ENCODE measurements at regions not wholly inside any gene's neighbourhood (a gene's known extent, or its start where the extent isn't known, plus 50 kb on each side); places are given as distances from the start of the nearest gene placed in this dataset.

DNA sequence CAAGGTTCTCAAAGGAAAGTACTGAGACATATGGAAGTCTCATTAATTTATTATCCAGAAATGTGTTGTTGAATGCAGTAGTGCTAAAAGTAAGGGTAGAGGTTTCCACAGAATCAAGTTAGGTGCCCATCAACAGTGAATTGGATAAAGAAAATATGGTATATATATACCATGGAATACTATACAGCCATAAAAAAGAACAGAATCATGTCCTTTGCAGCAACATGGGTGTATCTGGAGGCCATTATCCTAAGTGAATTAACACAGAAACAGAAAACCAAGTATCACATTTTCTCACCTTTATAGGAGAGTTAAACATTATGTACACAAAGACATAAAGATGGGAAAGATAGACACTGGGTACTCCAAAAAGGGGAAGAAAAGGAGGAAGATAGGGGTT, 149.9 kb upstream of the RASSF8 start:
- H3K4me3 Mint-ChIP-seq = no peak overlapping the region
- no peak for DNase-seq
- no peaks in the 10 kb centered on the region for H3K27me3 Mint-ChIP-seq (ENCODE audit: low read depth)
- Histone ChIP-seq H3K23ac (ENCODE audit: insufficient read length, low read depth, low read length) (no peak overlapping the region), H3K4me1 (ENCODE audit: insufficient read depth, low read length) (peaks cover 3% of the 10 kb centered on the region; the same call in 1 of the 2 replicates), H3K56ac (ENCODE audit: insufficient read length, low read depth, low read length) (no peak overlapping the region), H2AFZ (ENCODE audit: low read length) (no peak overlapping the region), H2BK120ac (ENCODE audit: low read depth, low read length, poor library complexity, severe bottlenecking) (no peak overlapping the region), H3K27me3 (ENCODE audit: insufficient read depth, low read length) (no peaks in the 10 kb centered on the region), H4K20me1 (ENCODE audit: control insufficient read depth, insufficient read depth, insufficient read length) (no peaks in the 10 kb centered on the region), H4K5ac (ENCODE audit: insufficient read length, low read depth, low read length) (no peak overlapping the region), H4K8ac (replicated peaks; ENCODE audit: insufficient read length, low read depth, low read length) (no peak overlapping the region), H3K14ac (ENCODE audit: insufficient read depth, low read length) (no peak overlapping the region), H4K91ac (ENCODE audit: insufficient read length, low read depth, low read length) (no peak overlapping the region), H3K4me2 (ENCODE audit: insufficient read depth, insufficient read length, low read length) (no peak overlapping the region), H3K23me2 (ENCODE audit: insufficient read length, low read depth, low read length, poor library complexity, severe bottlenecking) (no peaks in the 10 kb centered on the region), H3K27ac (ENCODE audit: insufficient read length, low read depth, low read length) (no peak overlapping the region), H3K9me3 (ENCODE audit: control insufficient read depth, low read depth, low read length) (no peaks in the 10 kb centered on the region), H2BK12ac (ENCODE audit: insufficient read length, low read depth, low read length) (no peak overlapping the region), H3T11ph (ENCODE audit: low read length) (no peak overlapping the region), H2BK5ac (ENCODE audit: insufficient read length, low read length) (no peak overlapping the region), H2BK20ac (ENCODE audit: low read depth, low read length, poor library complexity, severe bottlenecking) (no peak overlapping the region), H3K4ac (ENCODE audit: low read depth, low read length) (no peak overlapping the region), H2AK5ac (ENCODE audit: insufficient read length, low read length) (no peak overlapping the region), H3K79me2 (ENCODE audit: insufficient read depth, low read length) (no peaks in the 10 kb centered on the region), H3K9ac (ENCODE audit: extremely low read depth, insufficient read length, low read length) (no peak overlapping the region), H2BK15ac (ENCODE audit: low read depth, low read length) (no peak overlapping the region), H3K18ac (ENCODE audit: insufficient read length, low read depth, low read length) (no peak overlapping the region), H3K79me1 (ENCODE audit: insufficient read depth, low read depth, low read length, poor library complexity, severe bottlenecking) (no peaks in the 10 kb centered on the region)
- H3K36me3 Mint-ChIP-seq (ENCODE audit: insufficient read depth in 1 of 3, low read depth in 3 of 3) = 0 out of 7 replicates have a peak, but pooled peaks cover 0 to 2% (median 0%) of the 10 kb centered on the region in 3 experiments
- H3K9me3 Mint-ChIP-seq = peaks cover 0 to 6% of the 10 kb centered on the region in 2 experiments; a peak in 3 of 5 replicates
- peaks cover 4% of the 10 kb centered on the region in 2 experiments for H3K4me1 Mint-ChIP-seq
- no peak overlapping the region for H3K27ac Mint-ChIP-seq
- TF ChIP-seq, protein P1, sequence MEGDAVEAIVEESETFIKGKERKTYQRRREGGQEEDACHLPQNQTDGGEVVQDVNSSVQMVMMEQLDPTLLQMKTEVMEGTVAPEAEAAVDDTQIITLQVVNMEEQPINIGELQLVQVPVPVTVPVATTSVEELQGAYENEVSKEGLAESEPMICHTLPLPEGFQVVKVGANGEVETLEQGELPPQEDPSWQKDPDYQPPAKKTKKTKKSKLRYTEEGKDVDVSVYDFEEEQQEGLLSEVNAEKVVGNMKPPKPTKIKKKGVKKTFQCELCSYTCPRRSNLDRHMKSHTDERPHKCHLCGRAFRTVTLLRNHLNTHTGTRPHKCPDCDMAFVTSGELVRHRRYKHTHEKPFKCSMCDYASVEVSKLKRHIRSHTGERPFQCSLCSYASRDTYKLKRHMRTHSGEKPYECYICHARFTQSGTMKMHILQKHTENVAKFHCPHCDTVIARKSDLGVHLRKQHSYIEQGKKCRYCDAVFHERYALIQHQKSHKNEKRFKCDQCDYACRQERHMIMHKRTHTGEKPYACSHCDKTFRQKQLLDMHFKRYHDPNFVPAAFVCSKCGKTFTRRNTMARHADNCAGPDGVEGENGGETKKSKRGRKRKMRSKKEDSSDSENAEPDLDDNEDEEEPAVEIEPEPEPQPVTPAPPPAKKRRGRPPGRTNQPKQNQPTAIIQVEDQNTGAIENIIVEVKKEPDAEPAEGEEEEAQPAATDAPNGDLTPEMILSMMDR (conservative IDR thresholded peaks at IDR 0.05) = no peak
